Tibial nerve (tissue), 4 donors: ENCODE measurements at regions not wholly inside any gene's neighbourhood (a gene's known extent, or its start where the extent isn't known, plus 50 kb on each side); places are given as distances from the start of the nearest gene placed in this dataset.

Experiments
- EP300 ChIP-seq, 2 donors: sonication (generic); formaldehyde crosslinking; IDR thresholded peaks; one replicate each; pipeline ENCODE4 v1.6.1; 2017; ENCODE audit warnings: antibody characterized with exemption in 2 of 2, mild to moderate bottlenecking in 1 of 2
- POLR2A ChIP-seq, 2 donors: fragments of 450-650 bp; IDR thresholded peaks; one replicate each; pipeline ENCODE4 v1.6.1; 2017; ENCODE audit warnings: antibody characterized with exemption in 2 of 2, mild to moderate bottlenecking in 2 of 2, moderate library complexity in 2 of 2
- TF ChIP-seq, protein P1 (sequence below), 5 experiments: fragments of 200-600 bp in 3 of 5; fragments of 450-650 bp in 2 of 5; sonication (generic) in 3 of 5; IDR thresholded peaks; one replicate each; pipeline ENCODE4 v1.5.1; 2016 to 2019; ENCODE audit warnings: antibody characterized with exemption in 5 of 5, mild to moderate bottlenecking in 3 of 5, moderate library complexity in 2 of 5

DNA sequence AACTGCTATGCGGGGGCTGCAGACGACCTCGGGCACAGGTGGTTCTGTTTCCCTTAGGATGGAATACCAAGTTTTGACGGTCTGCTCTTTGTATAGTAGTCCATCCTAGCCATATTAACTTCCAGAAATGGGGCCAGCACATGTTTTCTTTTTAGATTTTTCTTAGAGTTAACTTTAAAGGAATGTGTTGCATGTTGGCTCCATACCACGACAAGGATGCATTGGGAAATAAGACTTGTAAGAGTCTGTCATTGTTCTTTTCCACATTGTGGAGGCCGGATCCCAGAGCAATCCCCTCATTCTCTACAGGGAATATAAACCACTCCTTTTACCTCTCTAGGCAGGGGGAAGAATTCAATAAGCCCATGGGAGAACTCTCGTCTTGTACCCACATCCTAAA lies 87.1 kb upstream of the PLSCR4 start:
- TF ChIP-seq, protein P1, sequence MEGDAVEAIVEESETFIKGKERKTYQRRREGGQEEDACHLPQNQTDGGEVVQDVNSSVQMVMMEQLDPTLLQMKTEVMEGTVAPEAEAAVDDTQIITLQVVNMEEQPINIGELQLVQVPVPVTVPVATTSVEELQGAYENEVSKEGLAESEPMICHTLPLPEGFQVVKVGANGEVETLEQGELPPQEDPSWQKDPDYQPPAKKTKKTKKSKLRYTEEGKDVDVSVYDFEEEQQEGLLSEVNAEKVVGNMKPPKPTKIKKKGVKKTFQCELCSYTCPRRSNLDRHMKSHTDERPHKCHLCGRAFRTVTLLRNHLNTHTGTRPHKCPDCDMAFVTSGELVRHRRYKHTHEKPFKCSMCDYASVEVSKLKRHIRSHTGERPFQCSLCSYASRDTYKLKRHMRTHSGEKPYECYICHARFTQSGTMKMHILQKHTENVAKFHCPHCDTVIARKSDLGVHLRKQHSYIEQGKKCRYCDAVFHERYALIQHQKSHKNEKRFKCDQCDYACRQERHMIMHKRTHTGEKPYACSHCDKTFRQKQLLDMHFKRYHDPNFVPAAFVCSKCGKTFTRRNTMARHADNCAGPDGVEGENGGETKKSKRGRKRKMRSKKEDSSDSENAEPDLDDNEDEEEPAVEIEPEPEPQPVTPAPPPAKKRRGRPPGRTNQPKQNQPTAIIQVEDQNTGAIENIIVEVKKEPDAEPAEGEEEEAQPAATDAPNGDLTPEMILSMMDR (IDR thresholded peaks at IDR 0.05) = no peak
- no peak for TF ChIP-seq EP300 (IDR thresholded peaks at IDR 0.05)
- no peak for TF ChIP-seq POLR2A (IDR thresholded peaks at IDR 0.05)
